ENCODE measurements at regions not wholly inside any gene's neighbourhood (a gene's known extent, or its start where the extent isn't known, plus 50 kb on each side); places are given as distances from the start of the nearest gene placed in this dataset.

DNA sequence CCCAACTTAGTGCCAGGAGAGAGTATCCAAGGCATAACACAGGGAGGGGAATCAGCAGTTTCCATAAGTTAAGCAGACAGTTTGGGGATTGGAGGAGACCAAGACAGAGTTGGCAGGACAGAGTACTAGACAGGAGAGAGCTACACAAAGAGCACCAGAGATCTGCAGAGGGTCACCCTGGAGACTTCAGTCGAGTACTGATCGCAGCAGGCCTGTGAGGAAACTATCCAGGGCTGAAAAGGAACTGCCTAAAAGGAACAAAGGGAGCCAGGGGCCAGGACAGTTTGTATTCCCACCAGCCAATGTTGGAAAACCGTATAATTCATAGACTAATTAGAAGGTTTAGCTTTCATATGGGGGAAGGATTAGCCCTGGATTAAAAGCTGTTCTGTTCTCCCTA lies 80.6 kb upstream of the ENPP6 start:
- Histone ChIP-seq H4K20me1 (replicated peaks in 1 of 2; ENCODE audit: control insufficient read depth in 1 of 2, insufficient read depth in 2 of 2, low read length in 2 of 2) (no peaks in the 10 kb centered on the region), H2AK5ac (ENCODE audit: low read depth, low read length) (no peak overlapping the region), H4K91ac (replicated peaks; ENCODE audit: insufficient read length, low read length) (no peak overlapping the region), H3K18ac (ENCODE audit: extremely low read depth, low read length) (no peak overlapping the region), H3K23ac (ENCODE audit: insufficient read length) (no peak overlapping the region), H3K14ac (ENCODE audit: insufficient read length) (no peak overlapping the region), H2AFZ (ENCODE audit: low read length) (peak overlapping the region; percentile 84; the same call in 1 of the 2 replicates), H3K4me1 (replicated peaks in 1 of 4; ENCODE audit: control insufficient read depth in 3 of 4, insufficient read depth in 4 of 4, low read length in 3 of 4) (no peaks in the 10 kb centered on the region), H3K56ac (replicated peaks; ENCODE audit: insufficient read length, low read depth, low read length) (no peak overlapping the region), H3K9ac (replicated peaks in 1 of 4; ENCODE audit: extremely low read depth in 1 of 4, low read depth in 3 of 4, low read length in 3 of 4) (no peak overlapping the region), H4K8ac (ENCODE audit: extremely low read depth, insufficient read depth, low read length) (no peak overlapping the region), H3K4me2 (ENCODE audit: insufficient read depth in 1 of 2, low read depth in 2 of 2, low read length in 2 of 2) (no peak overlapping the region), H3K27me3 (replicated peaks in 1 of 4; ENCODE audit: control insufficient read depth in 3 of 4, extremely low read depth in 1 of 4, insufficient read depth in 3 of 4, low read length in 3 of 4) (peaks cover 0 to 1% (median 0%) of the 10 kb centered on the region in 4 experiments; a peak in 1 of 7 replicates), H3K79me1 (ENCODE audit: low read depth, low read length) (no peaks in the 10 kb centered on the region), H3K4me3 (ENCODE audit: extremely low read depth in 1 of 4, insufficient read depth in 2 of 4, low read depth in 3 of 4, low read length in 4 of 4) (no peak overlapping the region), H3K79me2 (ENCODE audit: control insufficient read depth in 1 of 2, insufficient read depth in 2 of 2, low read length in 2 of 2) (no peaks in the 10 kb centered on the region), H2BK20ac (ENCODE audit: low read length) (no peak overlapping the region), H3K36me3 (ENCODE audit: control insufficient read depth in 2 of 4, insufficient read depth in 4 of 4, low read length in 3 of 4) (no peaks in the 10 kb centered on the region), H2BK12ac (ENCODE audit: low read depth, low read length) (no peak overlapping the region), H2BK120ac (replicated peaks; ENCODE audit: low read depth, low read length) (no peak overlapping the region), H3K4ac (replicated peaks; ENCODE audit: insufficient read length, low read depth, low read length) (no peak overlapping the region), H2BK15ac (ENCODE audit: low read length) (no peak overlapping the region), H3K23me2 (ENCODE audit: low read depth, low read length) (no peaks in the 10 kb centered on the region), H3K27ac (ENCODE audit: low read depth, low read length) (no peak overlapping the region), H3K9me3 (ENCODE audit: insufficient read depth in 2 of 2, low read depth in 1 of 2, low read length in 1 of 2) (peaks cover 3 to 4% of the 10 kb centered on the region in 2 experiments; a peak in 1 of 4 replicates), H4K5ac (ENCODE audit: insufficient read length, low read depth, low read length) (no peak overlapping the region), H2BK5ac (ENCODE audit: low read depth, low read length) (no peak overlapping the region)
- FAIRE-seq (no peak), DNase-seq (ENCODE audit: low read depth in 1 of 2, low spot score in 2 of 2) (peak in 1 of 2 experiments; percentile 38)
- ChIA-PET CTCF (ENCODE audit: partially characterized antibody) (interaction anchor here (1.3 to 1.6 kb wide), 4 partner anchors 13 to 37 kb away, joined by 3 to 6 read pairs (median 4); no protein-coding TSS in a partner anchor), POLR2A (ENCODE audit: partially characterized antibody) (no interaction called here)
- WGBS, 2 experiments (ENCODE audit: extremely low coverage in 1 of 2, insufficient coverage in 1 of 2, insufficient read length in 1 of 2, insufficient replicate concordance in 2 of 2, low coverage in 1 of 2, low lambda C conversion rate in 2 of 2, missing lambda C conversion rate in 1 of 2) = 91% methylated on average over 3 of the region's 3 CpGs; no CpG with 5 or more reads in 1 of the 2 experiments
- TF ChIP-seq TAF1 (IDR thresholded peaks at IDR 0.05; ENCODE audit: low read depth, low read length) (no peak), RXRA (IDR thresholded peaks at IDR 0.05; ENCODE audit: insufficient read depth, low read depth, low read length) (no peak)
